ENCODE measurements at regions not wholly inside any gene's neighbourhood (a gene's known extent, or its start where the extent isn't known, plus 50 kb on each side); places are given as distances from the start of the nearest gene placed in this dataset.

DNA sequence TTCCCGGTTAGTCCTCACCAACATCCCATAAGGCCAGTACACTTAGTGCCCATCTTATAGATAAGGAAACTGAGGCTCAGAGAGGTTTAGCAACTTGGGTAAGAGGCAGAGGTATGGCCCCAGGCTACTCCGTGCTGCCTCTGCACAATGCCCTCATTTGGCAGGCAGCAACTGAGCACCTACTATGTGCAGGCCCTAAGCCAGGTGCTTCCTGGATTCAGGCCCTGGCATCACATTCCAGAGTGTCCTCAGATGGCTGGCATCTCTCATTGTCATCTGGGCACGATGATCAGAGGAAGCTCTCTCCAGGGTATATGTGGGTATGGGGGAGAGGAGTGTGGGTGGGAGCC is 53.8 kb upstream of the PSD2 start:
- H3K27ac ChIP-seq (ENCODE audit: insufficient read depth, low read length, poor library complexity, severe bottlenecking): no peak overlapping the region
- no peak overlapping the region for H3K27ac Mint-ChIP-seq

DNA sequence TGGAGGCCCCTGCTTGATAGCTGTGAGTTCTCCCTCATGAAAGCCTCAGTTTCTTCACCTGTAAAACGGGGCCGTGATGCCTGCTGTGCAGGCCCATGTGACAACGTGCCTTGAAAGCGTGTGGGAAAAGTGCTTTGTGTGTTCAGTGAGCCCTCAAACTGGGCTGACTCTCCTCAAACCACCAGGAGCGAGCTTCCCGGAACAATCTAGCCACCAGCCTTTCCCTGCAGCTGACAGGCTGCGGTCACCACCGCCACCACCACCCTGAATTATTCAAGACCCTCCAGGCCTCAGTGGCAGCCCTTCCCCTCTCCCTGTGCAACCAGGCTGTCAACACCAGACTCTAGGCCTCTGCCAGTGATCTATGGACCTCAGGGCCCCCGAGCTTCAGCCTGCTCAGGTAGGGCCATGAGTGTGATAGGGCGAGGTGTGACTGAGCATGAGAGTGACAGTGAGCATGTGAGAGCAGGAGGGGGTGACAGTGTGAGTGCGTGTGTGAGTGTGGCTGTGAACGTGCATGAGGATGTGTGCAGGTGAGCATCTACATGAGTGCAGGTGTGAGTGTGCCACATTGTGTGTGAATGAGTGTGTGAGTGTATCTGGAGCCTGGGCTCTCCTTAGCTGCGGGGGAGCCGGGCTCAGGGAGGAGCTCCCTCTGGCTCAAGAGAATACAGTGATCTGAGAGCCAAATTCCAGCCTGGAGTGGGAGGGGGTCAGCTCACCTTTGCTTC is 53.3 kb upstream of the PSD2 start:
- H3K27me3 Mint-ChIP-seq: peaks cover 6% of the 10 kb centered on the region
- H3K4me3 Mint-ChIP-seq: peak overlapping the region in 1 of 4 donors; percentile 84
- no peaks in the 10 kb centered on the region for H3K36me3 ChIP-seq (ENCODE audit: control insufficient read depth, insufficient read depth, low read length)
- H3K27me3 ChIP-seq (ENCODE audit: control insufficient read depth, insufficient read depth, low read length): no peaks in the 10 kb centered on the region
- peak overlapping the region in 1 of 3 donors; percentile 11 for H3K27ac Mint-ChIP-seq
- peaks cover 0 to 2% (median 0%) of the 10 kb centered on the region in 7 donors for H3K9me3 Mint-ChIP-seq
- ATAC-seq (ENCODE audit: low read depth in 2 of 2) (no peak), DNase-seq (no peak)
- peaks cover 2 to 20% (median 7%) of the 10 kb centered on the region in 4 donors for H3K4me1 Mint-ChIP-seq
- no peaks in the 10 kb centered on the region for H3K36me3 Mint-ChIP-seq
- H3K27ac ChIP-seq (ENCODE audit: insufficient read depth, low read length, poor library complexity, severe bottlenecking): no peak overlapping the region
- peaks cover 15% of the 10 kb centered on the region for H3K4me1 ChIP-seq (ENCODE audit: control insufficient read depth, insufficient read depth, low read length, poor library complexity, severe bottlenecking)
- H3K9me3 ChIP-seq (ENCODE audit: control insufficient read depth in 2 of 2, low read length in 2 of 2): no peaks in the 10 kb centered on the region
- no peak overlapping the region for H3K4me3 ChIP-seq (ENCODE audit: low read depth, low read length)

More for the DNA sequence above, 53.8 kb upstream of the PSD2 start:
- peaks cover under 1 to 15% (median 5%) of the 10 kb centered on the region in 4 donors for H3K4me1 Mint-ChIP-seq
- H3K36me3 Mint-ChIP-seq: no peaks in the 10 kb centered on the region
- H3K9me3 Mint-ChIP-seq: peaks cover 0 to 2% (median 0%) of the 10 kb centered on the region in 7 donors
- peaks cover under 1% of the 10 kb centered on the region for H3K27me3 Mint-ChIP-seq
- no peak overlapping the region for H3K4me3 ChIP-seq (ENCODE audit: low read depth, low read length)
- peaks cover 10% of the 10 kb centered on the region for H3K4me1 ChIP-seq (ENCODE audit: control insufficient read depth, insufficient read depth, low read length, poor library complexity, severe bottlenecking)
- ATAC-seq (ENCODE audit: low read depth in 2 of 2) (no peak), DNase-seq (no peak)
- H3K36me3 ChIP-seq (ENCODE audit: control insufficient read depth, insufficient read depth, low read length): no peaks in the 10 kb centered on the region
- no peak overlapping the region for H3K4me3 Mint-ChIP-seq
- no peaks in the 10 kb centered on the region for H3K27me3 ChIP-seq (ENCODE audit: control insufficient read depth, insufficient read depth, low read length)
- no peaks in the 10 kb centered on the region for H3K9me3 ChIP-seq (ENCODE audit: control insufficient read depth in 2 of 2, low read length in 2 of 2)

DNA sequence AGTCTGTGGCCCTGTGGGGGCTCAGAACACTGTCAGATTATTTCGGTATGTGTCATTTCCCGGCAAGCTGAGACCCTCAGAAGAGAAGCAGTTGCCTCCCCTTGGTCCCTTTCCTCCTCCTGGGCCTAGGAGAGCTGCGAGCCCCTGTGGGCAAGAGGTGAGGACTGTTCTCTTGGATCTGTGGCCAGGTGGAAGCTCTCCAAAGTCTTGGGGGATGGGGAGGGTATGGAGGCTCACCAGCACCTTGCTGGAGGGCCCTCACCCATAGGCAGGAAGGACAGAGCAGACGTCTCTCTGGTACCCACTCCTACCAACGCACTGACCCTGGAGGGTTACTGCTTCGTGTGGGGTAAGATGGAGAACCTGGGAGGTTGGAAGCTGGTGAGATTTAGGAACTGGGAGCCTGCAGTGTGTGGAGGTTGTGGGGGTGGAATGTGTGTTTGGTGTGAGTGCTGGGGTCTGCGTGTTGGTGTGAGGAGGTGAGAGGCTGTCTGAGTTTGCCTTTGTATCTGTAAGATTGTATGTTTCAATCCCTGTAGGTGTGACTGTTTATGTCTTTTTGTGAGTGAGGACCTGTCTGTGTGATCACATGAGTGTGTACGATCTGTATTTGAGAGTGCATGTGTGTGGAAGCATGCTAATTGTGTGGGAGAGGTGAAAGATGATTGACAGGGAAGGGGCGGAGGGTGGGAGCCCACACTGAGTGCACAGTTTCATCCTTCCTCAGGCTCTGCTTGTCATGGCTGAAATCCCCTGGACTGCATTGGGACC is 52.4 kb upstream of the PSD2 start:
- H3K27ac Mint-ChIP-seq: peak overlapping the region in 2 of 3 donors; percentile 2 to 96

DNA sequence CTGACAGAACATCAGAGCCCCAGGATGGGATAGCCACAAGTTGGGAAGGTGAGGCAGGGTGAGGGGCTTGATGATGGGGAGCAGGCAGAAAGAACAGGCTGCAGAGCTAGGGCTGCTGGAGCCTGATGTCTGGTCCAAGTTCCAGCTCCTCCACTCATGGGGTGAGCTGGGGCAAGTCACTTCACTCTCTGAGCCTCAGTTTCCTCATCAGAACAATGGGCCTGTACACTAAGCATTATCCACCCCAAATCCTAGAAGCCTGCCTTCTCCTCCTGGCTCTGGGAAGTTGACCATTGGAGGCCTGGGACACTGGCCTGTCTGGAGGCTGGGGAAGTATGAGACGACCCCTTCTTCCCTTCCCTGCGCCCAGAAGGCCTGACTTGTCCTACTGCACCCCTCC is 51.8 kb upstream of the PSD2 start:
- Mint-ChIP-seq H3K27me3 (peaks cover 14% of the 10 kb centered on the region), H3K27ac (no peak overlapping the region), H3K4me3 (peak overlapping the region in 2 of 4 donors; percentile 1 to 61), H3K4me1 (peaks cover 5 to 20% (median 12%) of the 10 kb centered on the region in 4 donors), H3K36me3 (no peaks in the 10 kb centered on the region), H3K9me3 (no peaks in the 10 kb centered on the region)
- H3K36me3 ChIP-seq (ENCODE audit: control insufficient read depth, insufficient read depth, low read length): no peaks in the 10 kb centered on the region
- ATAC-seq (ENCODE audit: low read depth in 2 of 2) (no peak), DNase-seq (no peak)
- H3K27ac ChIP-seq (ENCODE audit: insufficient read depth, low read length, poor library complexity, severe bottlenecking): no peak overlapping the region
- no peak overlapping the region for H3K4me3 ChIP-seq (ENCODE audit: low read depth, low read length)
- H3K4me1 ChIP-seq (ENCODE audit: control insufficient read depth, insufficient read depth, low read length, poor library complexity, severe bottlenecking): peaks cover 26% of the 10 kb centered on the region
- no peaks in the 10 kb centered on the region for H3K27me3 ChIP-seq (ENCODE audit: control insufficient read depth, insufficient read depth, low read length)
- no peaks in the 10 kb centered on the region for H3K9me3 ChIP-seq (ENCODE audit: control insufficient read depth in 2 of 2, low read length in 2 of 2)

More for the DNA sequence above, 52.4 kb upstream of the PSD2 start:
- H3K9me3 ChIP-seq (ENCODE audit: control insufficient read depth in 2 of 2, low read length in 2 of 2): no peaks in the 10 kb centered on the region
- no peak overlapping the region for H3K4me3 ChIP-seq (ENCODE audit: low read depth, low read length)
- H3K36me3 ChIP-seq (ENCODE audit: control insufficient read depth, insufficient read depth, low read length): no peaks in the 10 kb centered on the region
- no peaks in the 10 kb centered on the region for H3K27me3 ChIP-seq (ENCODE audit: control insufficient read depth, insufficient read depth, low read length)
- Mint-ChIP-seq H3K36me3 (no peaks in the 10 kb centered on the region), H3K4me1 (peaks cover 4 to 20% (median 9%) of the 10 kb centered on the region in 4 donors), H3K9me3 (no peaks in the 10 kb centered on the region), H3K4me3 (peak overlapping the region in 2 of 4 donors; percentile 1 to 84), H3K27me3 (peaks cover 8% of the 10 kb centered on the region)
- no peak for ATAC-seq (ENCODE audit: low read depth in 2 of 2)
- DNase-seq: no peak
- H3K4me1 ChIP-seq (ENCODE audit: control insufficient read depth, insufficient read depth, low read length, poor library complexity, severe bottlenecking): peaks cover 24% of the 10 kb centered on the region
- H3K27ac ChIP-seq (ENCODE audit: insufficient read depth, low read length, poor library complexity, severe bottlenecking): no peak overlapping the region

DNA sequence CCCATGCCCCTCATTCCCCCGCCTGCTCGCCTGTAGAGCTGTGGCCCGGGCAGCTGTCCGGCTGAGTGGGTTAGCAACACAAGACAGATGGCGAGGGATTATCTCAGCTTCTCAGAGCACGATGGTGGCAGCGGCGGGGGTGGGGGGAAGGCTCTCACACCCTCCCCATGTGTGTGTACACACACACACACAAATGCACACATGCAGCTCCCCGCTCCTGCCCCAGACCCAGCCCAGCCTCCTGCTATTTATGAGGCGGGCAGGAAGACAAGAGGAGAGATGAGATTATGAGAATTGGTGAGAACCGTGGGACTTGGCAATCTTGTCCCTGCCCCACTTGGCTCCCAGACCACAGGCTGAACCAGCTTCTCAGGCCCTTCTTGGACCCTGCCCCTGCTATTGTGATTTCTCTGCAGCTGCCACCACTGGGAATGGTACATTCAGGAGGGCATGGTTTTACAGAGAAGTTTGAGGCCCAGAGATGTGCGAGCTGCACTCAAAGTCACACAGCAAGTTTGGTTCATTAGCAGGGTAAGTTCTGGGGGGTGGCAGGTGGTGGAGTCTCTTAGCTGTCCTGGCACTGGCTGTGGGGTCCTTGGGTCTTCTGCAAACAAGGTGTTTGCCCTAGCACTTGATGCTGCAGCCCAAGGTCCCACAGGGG is 51.0 kb upstream of the PSD2 start:
- no peak overlapping the region for H3K27ac ChIP-seq (ENCODE audit: insufficient read depth, low read length, poor library complexity, severe bottlenecking)
- H3K4me3 Mint-ChIP-seq: peak overlapping the region in 2 of 4 donors; percentile 58 to 80
- no peaks in the 10 kb centered on the region for H3K27me3 ChIP-seq (ENCODE audit: control insufficient read depth, insufficient read depth, low read length)
- peaks cover 5 to 22% (median 14%) of the 10 kb centered on the region in 4 donors for H3K4me1 Mint-ChIP-seq
- no peaks in the 10 kb centered on the region for H3K36me3 ChIP-seq (ENCODE audit: control insufficient read depth, insufficient read depth, low read length)
- DNase-seq (no peak), ATAC-seq (ENCODE audit: low read depth in 2 of 2) (no peak)
- peaks cover 22% of the 10 kb centered on the region for H3K27me3 Mint-ChIP-seq
- no peaks in the 10 kb centered on the region for H3K9me3 Mint-ChIP-seq
- H3K9me3 ChIP-seq (ENCODE audit: control insufficient read depth in 2 of 2, low read length in 2 of 2): no peaks in the 10 kb centered on the region
- no peak overlapping the region for H3K27ac Mint-ChIP-seq
- no peaks in the 10 kb centered on the region for H3K36me3 Mint-ChIP-seq
- no peak overlapping the region for H3K4me3 ChIP-seq (ENCODE audit: low read depth, low read length)
- peaks cover 26% of the 10 kb centered on the region for H3K4me1 ChIP-seq (ENCODE audit: control insufficient read depth, insufficient read depth, low read length, poor library complexity, severe bottlenecking)

DNA sequence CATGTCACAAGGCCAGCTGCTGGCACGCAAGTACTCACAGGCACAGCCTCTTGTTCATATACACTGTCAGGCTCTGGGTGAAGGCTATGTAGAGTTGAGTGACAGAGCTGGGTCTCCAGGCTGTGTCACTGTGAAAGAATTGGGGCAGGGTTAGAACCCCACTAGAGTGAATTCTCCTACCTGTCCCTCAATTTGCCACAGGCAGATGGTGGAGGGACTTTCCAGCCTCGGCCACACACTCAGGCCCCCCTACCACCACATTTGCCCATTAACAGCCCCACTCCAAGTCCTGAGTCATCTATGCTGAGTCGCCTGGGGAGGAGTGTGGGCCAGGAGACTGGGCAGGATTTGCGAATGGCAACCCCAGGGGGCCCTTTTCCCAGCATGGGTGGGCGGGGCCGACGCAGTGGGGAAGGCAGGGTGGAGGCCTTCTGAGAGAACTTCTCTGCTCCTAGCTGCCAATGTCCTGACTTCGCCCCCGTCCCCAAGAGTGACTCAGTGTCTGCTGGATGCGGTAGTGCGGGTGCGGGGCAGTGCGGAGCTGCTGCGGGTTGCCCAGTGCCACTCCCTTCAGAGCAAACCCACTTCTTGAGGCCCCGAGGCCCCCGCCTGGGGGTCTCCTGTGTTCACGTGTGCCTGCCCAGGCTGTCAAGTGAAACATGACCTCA is 50.3 kb upstream of the PSD2 start:
- H3K27me3 Mint-ChIP-seq: peaks cover 23% of the 10 kb centered on the region

More for the DNA sequence above, 50.3 kb upstream of the PSD2 start:
- DNase-seq: no peak
- no peak overlapping the region for H3K4me3 ChIP-seq (ENCODE audit: low read depth, low read length)
- H3K4me1 ChIP-seq (ENCODE audit: control insufficient read depth, insufficient read depth, low read length, poor library complexity, severe bottlenecking): peaks cover 26% of the 10 kb centered on the region
- H3K9me3 ChIP-seq (ENCODE audit: control insufficient read depth in 2 of 2, low read length in 2 of 2): no peaks in the 10 kb centered on the region
- Mint-ChIP-seq H3K27ac (no peak overlapping the region), H3K4me3 (peak overlapping the region in 3 of 4 donors; percentile 55 to 80 (median 58)), H3K36me3 (no peaks in the 10 kb centered on the region), H3K4me1 (peaks cover 5 to 22% (median 14%) of the 10 kb centered on the region in 4 donors), H3K9me3 (no peaks in the 10 kb centered on the region)
- ATAC-seq (ENCODE audit: low read depth in 2 of 2): no peak
- no peak overlapping the region for H3K27ac ChIP-seq (ENCODE audit: insufficient read depth, low read length, poor library complexity, severe bottlenecking)
- no peaks in the 10 kb centered on the region for H3K36me3 ChIP-seq (ENCODE audit: control insufficient read depth, insufficient read depth, low read length)
- H3K27me3 ChIP-seq (ENCODE audit: control insufficient read depth, insufficient read depth, low read length): no peaks in the 10 kb centered on the region
